Body of pancreas (tissue), 4 donors: ENCODE measurements at regions not wholly inside any gene's neighbourhood (a gene's known extent, or its start where the extent isn't known, plus 50 kb on each side); places are given as distances from the start of the nearest gene placed in this dataset.

Experiments used
- CTCF ChIP-seq, 7 experiments: fragments of 450-650 bp in 4 of 7; fragments of 200-600 bp in 3 of 7; sonication (generic) in 3 of 7; IDR thresholded peaks; one replicate each; pipeline ENCODE4 v1.5.1; 2016 to 2019; ENCODE audit warnings: antibody characterized with exemption in 7 of 7
- POLR2A ChIP-seq, 3 donors: fragments of 450-650 bp; IDR thresholded peaks; one replicate each; pipeline ENCODE4 v1.6.1; 2016; ENCODE audit warnings: antibody characterized with exemption in 3 of 3, mild to moderate bottlenecking in 2 of 3

GRCh38 chr10:46220872-46221538, 65.8 kb upstream of the ANTXRL start:
- TF ChIP-seq CTCF (IDR thresholded peaks at IDR 0.05), result no peak
- TF ChIP-seq POLR2A (IDR thresholded peaks at IDR 0.05), result no peak
